IPS DF 6.9 (cell line): ENCODE measurements at regions not wholly inside any gene's neighbourhood (a gene's known extent, or its start where the extent isn't known, plus 50 kb on each side); places are given as distances from the start of the nearest gene placed in this dataset.

Experiments used
- DNase-seq: peaks from one replicate; pipeline ENCODE4 v3.0.0-alpha.2; 2013; ENCODE audit warnings: low read depth, low spot score
- H3K27ac ChIP-seq: one replicate; pipeline ENCODE4 v1.5.1; 2013; ENCODE audit warnings: low read length, control low read depth
- H3K27me3 ChIP-seq: 2 replicates; pipeline ENCODE4 v1.6.1; 2013; ENCODE audit warnings: mild to moderate bottlenecking, low read length; ENCODE audit not compliant: control insufficient read depth, insufficient read depth
- H3K36me3 ChIP-seq: 2 replicates; pipeline ENCODE4 v1.6.1; 2013; ENCODE audit warnings: low read length; ENCODE audit not compliant: control insufficient read depth, insufficient read depth
- H3K4me1 ChIP-seq: 2 replicates; pipeline ENCODE4 v1.6.1; 2013; ENCODE audit warnings: low read length; ENCODE audit not compliant: control insufficient read depth, insufficient read depth
- H3K4me3 ChIP-seq: 2 replicates; pipeline ENCODE4 v1.5.1; 2013; ENCODE audit warnings: mild to moderate bottlenecking, low read length
- H3K9me3 ChIP-seq: 2 replicates; pipeline ENCODE4 v1.6.1; 2013; ENCODE audit warnings: low read length, inconsistent platforms; ENCODE audit not compliant: control insufficient read depth, insufficient read depth
- WGBS: extraction: QIAGEN DNeasy Blood & Tissue Kit; methylation state at CpG from one replicate; pipeline ENCODE4 v1.1.7; 2013; ENCODE audit warnings: mixed read lengths, missing lambda C conversion rate; ENCODE audit not compliant: insufficient read length, insufficient coverage; 5-methylcytosine and 5-hydroxymethylcytosine counted together

- H3K27ac ChIP-seq: no peak overlapping the region
- DNase-seq: no peak
- no peaks in the 10 kb centered on the region for H3K9me3 ChIP-seq
- H3K4me3 ChIP-seq: no peak overlapping the region
- WGBS: no CpG with 5 or more reads among the region's 1 CpG
- H3K36me3 ChIP-seq: no peaks in the 10 kb centered on the region
- no peaks in the 10 kb centered on the region for H3K4me1 ChIP-seq
- no peaks in the 10 kb centered on the region; the same call in 1 of the 2 replicates for H3K27me3 ChIP-seq
These were observed 179.0 kb upstream of the LARGE1 start for GRCh38 chr22:34099278-34099677.

GRCh38 chr22:34102633-34103032 is 182.4 kb upstream of the LARGE1 start:
- Histone ChIP-seq H3K36me3 (no peaks in the 10 kb centered on the region), H3K4me3 (no peak overlapping the region), H3K27ac (no peak overlapping the region), H3K27me3 (no peaks in the 10 kb centered on the region; the same call in 1 of the 2 replicates), H3K9me3 (no peaks in the 10 kb centered on the region), H3K4me1 (no peaks in the 10 kb centered on the region)
- DNase-seq: no peak
- no CpG with 5 or more reads among the region's 5 CpGs for WGBS

GRCh38 chr22:34105461-34106062 is 185.3 kb upstream of the LARGE1 start:
- DNase-seq: peak; percentile 67
- WGBS: no CpG with 5 or more reads among the region's 10 CpGs

GRCh38 chr22:34108168-34108567 is 187.9 kb upstream of the LARGE1 start:
- Histone ChIP-seq H3K4me1 (no peaks in the 10 kb centered on the region), H3K4me3 (no peak overlapping the region), H3K9me3 (no peaks in the 10 kb centered on the region), H3K27me3 (no peaks in the 10 kb centered on the region), H3K36me3 (no peaks in the 10 kb centered on the region), H3K27ac (no peak overlapping the region)
- DNase-seq: no peak
- WGBS: no CpG with 5 or more reads among the region's 3 CpGs

More at GRCh38 chr22:34105461-34106062, 185.3 kb upstream of the LARGE1 start:
- Histone ChIP-seq H3K36me3 (no peaks in the 10 kb centered on the region), H3K27ac (no peak overlapping the region), H3K4me3 (no peak overlapping the region), H3K27me3 (no peaks in the 10 kb centered on the region; the same call in 1 of the 2 replicates), H3K9me3 (no peaks in the 10 kb centered on the region), H3K4me1 (no peaks in the 10 kb centered on the region)

- no CpG with 5 or more reads among the region's 7 CpGs for WGBS
- no peaks in the 10 kb centered on the region for H3K36me3 ChIP-seq
- H3K27me3 ChIP-seq: peaks cover 1% of the 10 kb centered on the region; the same call in 1 of the 2 replicates
- H3K9me3 ChIP-seq: no peaks in the 10 kb centered on the region
- no peak overlapping the region for H3K27ac ChIP-seq
- H3K4me3 ChIP-seq: no peak overlapping the region
- DNase-seq: peak; percentile 9
- H3K4me1 ChIP-seq: no peaks in the 10 kb centered on the region
These were observed 191.0 kb upstream of the LARGE1 start for GRCh38 chr22:34111210-34111824.

GRCh38 chr22:34113381-34113780 is 193.1 kb upstream of the LARGE1 start:
- H3K27me3 ChIP-seq: peaks cover 1% of the 10 kb centered on the region; the same call in 1 of the 2 replicates
- WGBS: no CpG with 5 or more reads among the region's 6 CpGs

GRCh38 chr22:34114406-34114805 is 194.1 kb upstream of the LARGE1 start:
- H3K27ac ChIP-seq: no peak overlapping the region
- no CpG with 5 or more reads among the region's 2 CpGs for WGBS
- H3K27me3 ChIP-seq: peaks cover 1% of the 10 kb centered on the region; the same call in 1 of the 2 replicates
- H3K36me3 ChIP-seq: no peaks in the 10 kb centered on the region
- H3K4me3 ChIP-seq: no peak overlapping the region
- H3K4me1 ChIP-seq: no peaks in the 10 kb centered on the region
- no peak for DNase-seq
- no peaks in the 10 kb centered on the region for H3K9me3 ChIP-seq

More at GRCh38 chr22:34113381-34113780, 193.1 kb upstream of the LARGE1 start:
- H3K36me3 ChIP-seq: no peaks in the 10 kb centered on the region
- no peak for DNase-seq
- no peak overlapping the region for H3K4me3 ChIP-seq
- no peaks in the 10 kb centered on the region for H3K4me1 ChIP-seq
- no peak overlapping the region for H3K27ac ChIP-seq
- H3K9me3 ChIP-seq: no peaks in the 10 kb centered on the region

GRCh38 chr22:34115722-34116121 is 195.4 kb upstream of the LARGE1 start:
- Histone ChIP-seq H3K36me3 (no peaks in the 10 kb centered on the region), H3K9me3 (no peaks in the 10 kb centered on the region), H3K27ac (no peak overlapping the region), H3K4me3 (no peak overlapping the region), H3K4me1 (no peaks in the 10 kb centered on the region), H3K27me3 (peaks cover 1% of the 10 kb centered on the region; the same call in 1 of the 2 replicates)
- no CpG with 5 or more reads among the region's 2 CpGs for WGBS
- DNase-seq: no peak

- H3K36me3 ChIP-seq: no peaks in the 10 kb centered on the region
- H3K9me3 ChIP-seq: no peaks in the 10 kb centered on the region
- H3K4me3 ChIP-seq: no peak overlapping the region
- H3K27me3 ChIP-seq: peaks cover 1% of the 10 kb centered on the region; the same call in 1 of the 2 replicates
- no peak overlapping the region for H3K27ac ChIP-seq
- DNase-seq: no peak
- no peaks in the 10 kb centered on the region for H3K4me1 ChIP-seq
These were observed 195.8 kb upstream of the LARGE1 start for GRCh38 chr22:34116126-34116525.

- no peak for DNase-seq
- Histone ChIP-seq H3K4me1 (no peaks in the 10 kb centered on the region), H3K4me3 (no peak overlapping the region), H3K27ac (no peak overlapping the region), H3K9me3 (no peaks in the 10 kb centered on the region), H3K36me3 (no peaks in the 10 kb centered on the region), H3K27me3 (no peaks in the 10 kb centered on the region)
- WGBS: no CpG with 5 or more reads among the region's 1 CpG
These were observed 201.8 kb upstream of the LARGE1 start for GRCh38 chr22:34122042-34122441.
